Thoracic aorta (tissue), 2 donors: ENCODE measurements at regions not wholly inside any gene's neighbourhood (a gene's known extent, or its start where the extent isn't known, plus 50 kb on each side); places are given as distances from the start of the nearest gene placed in this dataset.

Experiments
- ATAC-seq: fragments of 150-250 bp; one replicate; pipeline ENCODE4 v1.8.0; 2017; ENCODE audit warnings: low read depth; ENCODE audit not compliant: insufficient number of reproducible peaks, low FRiP score
- DNase-seq: peaks from one replicate; pipeline ENCODE4 v3.0.0-alpha.2; 2020; ENCODE audit warnings: low spot score
- H3K27ac ChIP-seq, 2 donors: fragments of 200-600 bp; sonication (generic); 1 replicate in 1 of 2; 2 replicates in 1 of 2; pipeline ENCODE4 v1.5.1; 2016; ENCODE audit warnings: mild to moderate bottlenecking in 2 of 2, moderate library complexity in 2 of 2
- H3K27me3 ChIP-seq: fragments of 200-600 bp; sonication (generic); replicated peaks from 2 replicates; pipeline ENCODE4 v1.6.0; 2016; ENCODE audit warnings: mild to moderate bottlenecking; ENCODE audit not compliant: insufficient read depth
- H3K36me3 ChIP-seq: fragments of 200-600 bp; sonication (generic); one replicate; pipeline ENCODE4 v1.5.1; 2016
- H3K4me1 ChIP-seq, 2 donors: fragments of 200-600 bp; sonication (generic); 1 replicate in 1 of 2; 2 replicates in 1 of 2; pipeline versions ENCODE4 v1.5.1 to v1.6.0; 2016; ENCODE audit warnings: low read depth in 2 of 2, mild to moderate bottlenecking in 1 of 2; ENCODE audit not compliant: control insufficient read depth in 1 of 2
- H3K4me3 ChIP-seq: fragments of 200-600 bp; sonication (generic); 2 replicates; pipeline ENCODE4 v1.5.1; 2016; ENCODE audit warnings: mild to moderate bottlenecking
- H3K9me3 ChIP-seq: fragments of 200-600 bp; sonication (generic); 2 replicates; pipeline ENCODE4 v1.5.1; 2016
- CTCF ChIP-seq: fragments of 200-600 bp; sonication (generic); IDR thresholded peaks from one replicate; pipeline ENCODE4 v1.5.1; 2019; ENCODE audit warnings: antibody characterized with exemption

GRCh38 chr18:34623557-34623956, 86.5 kb upstream of the DTNA start:
- no peak overlapping the region for H3K27ac ChIP-seq
- H3K4me1 ChIP-seq, result peaks cover 0 to 5% of the 10 kb centered on the region in 2 donors
- H3K36me3 ChIP-seq, result no peaks in the 10 kb centered on the region
- no peak for ATAC-seq
- no peak for DNase-seq
- no peaks in the 10 kb centered on the region for H3K9me3 ChIP-seq
- H3K4me3 ChIP-seq, result no peak overlapping the region
- TF ChIP-seq CTCF, result no peak
- no peaks in the 10 kb centered on the region for H3K27me3 ChIP-seq

- Histone ChIP-seq H3K36me3 (no peaks in the 10 kb centered on the region), H3K27ac (no peak overlapping the region), H3K4me1 (peaks cover 0 to 5% of the 10 kb centered on the region in 2 donors), H3K27me3 (no peaks in the 10 kb centered on the region), H3K9me3 (no peaks in the 10 kb centered on the region), H3K4me3 (no peak overlapping the region)
- ATAC-seq (no peak), DNase-seq (no peak)
- no peak for TF ChIP-seq CTCF
Measured at GRCh38 chr18:34624551-34624950, 85.5 kb upstream of the DTNA start.

DNA sequence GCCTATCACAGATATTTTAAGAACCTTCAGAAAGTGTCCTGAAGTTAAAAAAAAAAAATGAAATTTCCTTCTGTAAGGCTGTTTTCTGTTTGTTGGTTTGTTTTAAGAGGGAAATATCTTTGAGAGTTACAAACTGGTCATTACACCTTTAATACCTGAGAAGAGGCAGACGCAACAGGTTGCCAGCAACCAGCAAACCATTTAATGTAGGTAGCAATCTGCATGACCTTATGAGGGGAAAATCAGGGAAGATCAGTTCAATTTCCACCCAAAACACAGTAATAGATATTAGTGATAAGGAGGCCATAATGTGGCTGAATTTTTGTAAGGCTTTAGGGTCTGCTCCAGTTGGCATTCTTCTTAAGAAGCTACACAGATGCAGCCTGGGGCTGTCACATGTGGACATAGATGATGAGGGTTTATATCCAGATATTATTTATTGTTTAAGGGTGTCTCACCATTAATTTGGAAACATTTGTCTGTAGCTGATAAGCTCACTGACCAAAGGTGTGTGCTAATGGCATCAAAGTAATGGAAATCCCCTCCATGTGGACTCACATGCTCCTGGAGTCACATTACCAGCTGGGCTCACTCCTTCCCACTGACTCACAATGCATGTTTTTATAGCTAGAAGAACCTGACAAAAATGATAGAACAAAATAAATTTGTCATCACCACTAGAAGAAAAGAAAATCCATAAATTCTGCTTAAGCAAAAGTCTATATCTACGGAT, 83.5 kb upstream of the DTNA start:
- no peak for ATAC-seq
- H3K9me3 ChIP-seq, result no peaks in the 10 kb centered on the region
- peaks cover 0 to 5% of the 10 kb centered on the region in 2 donors for H3K4me1 ChIP-seq
- no peak for TF ChIP-seq CTCF
- DNase-seq, result no peak
- no peak overlapping the region for H3K27ac ChIP-seq
- H3K27me3 ChIP-seq, result no peaks in the 10 kb centered on the region
- H3K36me3 ChIP-seq, result no peaks in the 10 kb centered on the region
- H3K4me3 ChIP-seq, result no peak overlapping the region

GRCh38 chr18:34627137-34627920, 82.8 kb upstream of the DTNA start:
- no peaks in the 10 kb centered on the region for H3K36me3 ChIP-seq
- ATAC-seq, result no peak
- peaks cover 0 to 5% of the 10 kb centered on the region in 2 donors for H3K4me1 ChIP-seq
- TF ChIP-seq CTCF, result no peak
- no peaks in the 10 kb centered on the region for H3K9me3 ChIP-seq
- DNase-seq, result no peak
- no peak overlapping the region for H3K4me3 ChIP-seq
- no peaks in the 10 kb centered on the region for H3K27me3 ChIP-seq
- no peak overlapping the region for H3K27ac ChIP-seq

- no peak for TF ChIP-seq CTCF
- Histone ChIP-seq H3K36me3 (no peaks in the 10 kb centered on the region), H3K4me1 (no peaks in the 10 kb centered on the region), H3K4me3 (no peak overlapping the region), H3K27ac (no peak overlapping the region), H3K9me3 (no peaks in the 10 kb centered on the region), H3K27me3 (no peaks in the 10 kb centered on the region)
- DNase-seq (no peak), ATAC-seq (no peak)
Measured at GRCh38 chr18:34631093-34631966, 78.8 kb upstream of the DTNA start.
